Body of pancreas (tissue), 4 donors: ENCODE measurements at regions not wholly inside any gene's neighbourhood (a gene's known extent, or its start where the extent isn't known, plus 50 kb on each side); places are given as distances from the start of the nearest gene placed in this dataset.

Experiments used
- ATAC-seq: fragments of 150-250 bp; one replicate; pipeline ENCODE4 v1.9.1; 2016
- DNase-seq, 4 donors: peaks; one replicate each; pipeline ENCODE4 v3.0.0-alpha.2; 2019
- H3K27ac ChIP-seq, 4 donors: fragments of 200-600 bp; sonication (generic); 1 replicate in 3 of 4; 2 replicates in 1 of 4; pipeline versions ENCODE4 v1.5.1 to v1.6.1; 2016 to 2019; ENCODE audit warnings: mild to moderate bottlenecking in 1 of 4, mixed read lengths in 1 of 4, moderate library complexity in 1 of 4
- H3K27me3 ChIP-seq, 2 donors: fragments of 200-600 bp; sonication (generic); one replicate each; pipeline ENCODE4 v1.6.0; 2016; ENCODE audit warnings: mild to moderate bottlenecking in 1 of 2
- H3K36me3 ChIP-seq, 2 donors: fragments of 200-600 bp; sonication (generic); replicated peaks in 1 of 2; 2 replicates each; pipeline ENCODE4 v1.5.1; 2016; ENCODE audit warnings: low read depth in 2 of 2; ENCODE audit not compliant: insufficient read depth in 1 of 2
- H3K4me1 ChIP-seq: fragments of 200-600 bp; sonication (generic); one replicate; pipeline ENCODE4 v1.6.0; 2016
- H3K4me3 ChIP-seq, 2 donors: fragments of 200-600 bp; sonication (generic); 1 replicate in 1 of 2; 2 replicates in 1 of 2; pipeline ENCODE4 v1.5.1; 2016 to 2019
- H3K9me3 ChIP-seq, 3 donors: fragments of 200-600 bp; sonication (generic); 1 replicate in 2 of 3; 2 replicates in 1 of 3; pipeline ENCODE4 v1.5.1; 2016
- POLR2A ChIP-seq, 3 donors: fragments of 450-650 bp; IDR thresholded peaks; one replicate each; pipeline ENCODE4 v1.6.1; 2016; ENCODE audit warnings: antibody characterized with exemption in 3 of 3, mild to moderate bottlenecking in 2 of 3
- WGBS, 2 donors: methylation state at CpG; one replicate each; pipeline ENCODE4 v1.1.5; 2017; 5-methylcytosine and 5-hydroxymethylcytosine counted together
- intact Hi-C: fragments of 100-400 bp; cut with DNase I; formaldehyde crosslinking; loops from one replicate; pipeline ENCODE4 v1.15.1; 2023
- TF ChIP-seq, protein P1 (sequence below), 7 experiments: fragments of 450-650 bp in 4 of 7; fragments of 200-600 bp in 3 of 7; sonication (generic) in 3 of 7; IDR thresholded peaks; one replicate each; pipeline ENCODE4 v1.5.1; 2016 to 2019; ENCODE audit warnings: antibody characterized with exemption in 7 of 7

DNA sequence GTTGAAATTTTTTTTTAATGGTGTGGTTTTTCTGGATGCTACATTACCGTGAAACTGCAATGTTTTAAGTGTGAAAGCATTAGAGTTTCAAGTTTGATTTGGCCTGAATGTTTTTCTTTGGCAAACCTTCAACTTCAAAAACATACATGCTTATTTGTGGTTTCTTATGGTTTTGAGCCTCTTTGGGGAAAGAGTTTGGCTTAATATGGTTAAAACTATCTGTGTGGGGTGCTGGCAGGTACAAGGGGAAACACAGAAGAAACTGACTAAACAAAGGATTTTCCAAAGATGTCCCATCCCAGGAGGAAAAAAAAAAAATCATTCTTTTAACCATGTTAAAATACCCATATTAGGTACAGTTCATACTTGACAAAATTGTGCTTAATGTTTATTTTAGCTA is 121.1 kb downstream of the HGF start:
- H3K27ac ChIP-seq, result no peak overlapping the region
- no peaks in the 10 kb centered on the region for H3K9me3 ChIP-seq
- H3K27me3 ChIP-seq, result no peaks in the 10 kb centered on the region
- WGBS, 2 donors, result 61 to 63% methylated on average over 1 of the region's 1 CpG
- TF ChIP-seq, protein P1, sequence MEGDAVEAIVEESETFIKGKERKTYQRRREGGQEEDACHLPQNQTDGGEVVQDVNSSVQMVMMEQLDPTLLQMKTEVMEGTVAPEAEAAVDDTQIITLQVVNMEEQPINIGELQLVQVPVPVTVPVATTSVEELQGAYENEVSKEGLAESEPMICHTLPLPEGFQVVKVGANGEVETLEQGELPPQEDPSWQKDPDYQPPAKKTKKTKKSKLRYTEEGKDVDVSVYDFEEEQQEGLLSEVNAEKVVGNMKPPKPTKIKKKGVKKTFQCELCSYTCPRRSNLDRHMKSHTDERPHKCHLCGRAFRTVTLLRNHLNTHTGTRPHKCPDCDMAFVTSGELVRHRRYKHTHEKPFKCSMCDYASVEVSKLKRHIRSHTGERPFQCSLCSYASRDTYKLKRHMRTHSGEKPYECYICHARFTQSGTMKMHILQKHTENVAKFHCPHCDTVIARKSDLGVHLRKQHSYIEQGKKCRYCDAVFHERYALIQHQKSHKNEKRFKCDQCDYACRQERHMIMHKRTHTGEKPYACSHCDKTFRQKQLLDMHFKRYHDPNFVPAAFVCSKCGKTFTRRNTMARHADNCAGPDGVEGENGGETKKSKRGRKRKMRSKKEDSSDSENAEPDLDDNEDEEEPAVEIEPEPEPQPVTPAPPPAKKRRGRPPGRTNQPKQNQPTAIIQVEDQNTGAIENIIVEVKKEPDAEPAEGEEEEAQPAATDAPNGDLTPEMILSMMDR (IDR thresholded peaks at IDR 0.05), result no peak
- TF ChIP-seq POLR2A (IDR thresholded peaks at IDR 0.05), result no peak
- H3K36me3 ChIP-seq, result no peaks in the 10 kb centered on the region
- ATAC-seq (no peak), DNase-seq (no peak)
- no peaks in the 10 kb centered on the region for H3K4me1 ChIP-seq
- H3K4me3 ChIP-seq, result no peak overlapping the region
- intact Hi-C loops, result no loop called here

DNA sequence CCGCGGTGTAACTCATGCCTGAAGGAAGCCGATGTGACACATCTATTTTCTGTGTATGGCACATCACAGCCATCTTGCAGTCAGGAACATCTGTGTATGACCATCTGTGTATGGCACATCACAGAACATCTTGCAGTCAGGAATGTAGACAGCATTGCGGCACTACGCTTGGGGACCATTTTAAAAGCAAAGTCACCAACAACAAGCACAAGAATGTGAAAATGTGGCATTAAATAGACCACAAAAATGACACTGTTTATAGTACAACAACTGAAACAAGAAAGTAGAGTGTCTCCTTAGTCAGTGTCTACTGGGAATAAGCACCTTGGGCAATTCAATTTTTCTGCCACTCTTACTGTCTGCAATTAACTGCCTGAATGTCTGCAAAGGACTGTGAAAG is 124.4 kb downstream of the HGF start:
- H3K4me1 ChIP-seq, result no peaks in the 10 kb centered on the region
- H3K4me3 ChIP-seq, result no peak overlapping the region
- H3K9me3 ChIP-seq, result no peaks in the 10 kb centered on the region
- WGBS, 2 donors, result 87 to 91% methylated on average over 5 of the region's 5 CpGs
- no peak for TF ChIP-seq POLR2A (IDR thresholded peaks at IDR 0.05)
- TF ChIP-seq, protein P1 (IDR thresholded peaks at IDR 0.05), result no peak
- intact Hi-C loops, result no loop called here
- DNase-seq (no peak), ATAC-seq (no peak)
- no peaks in the 10 kb centered on the region for H3K36me3 ChIP-seq
- H3K27ac ChIP-seq, result no peak overlapping the region
- H3K27me3 ChIP-seq, result no peaks in the 10 kb centered on the region

DNA sequence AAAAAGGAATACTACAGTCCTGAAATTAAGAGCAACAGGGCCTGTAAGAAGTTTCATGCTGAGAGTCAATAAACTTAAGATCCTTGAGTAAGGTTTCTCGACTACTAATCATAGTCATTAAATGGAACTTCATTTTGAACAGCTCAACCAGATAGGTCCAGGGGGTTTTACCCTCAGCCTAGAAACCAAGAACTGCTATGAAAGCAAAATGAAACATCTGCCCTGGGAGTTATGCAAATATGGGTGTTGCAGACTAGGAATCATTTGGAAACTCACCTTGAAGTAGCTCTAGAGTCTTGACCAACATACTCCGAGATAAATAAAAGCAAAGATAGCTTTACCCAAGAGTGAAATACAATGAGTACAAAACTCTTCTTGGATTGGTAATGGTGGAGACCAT is 128.0 kb downstream of the HGF start:
- H3K4me1 ChIP-seq, result no peaks in the 10 kb centered on the region
- TF ChIP-seq, protein P1 (IDR thresholded peaks at IDR 0.05), result no peak
- no peak for TF ChIP-seq POLR2A (IDR thresholded peaks at IDR 0.05)
- 79 to 85% methylated on average over 2 of the region's 2 CpGs for WGBS, 2 donors
- no peak overlapping the region for H3K4me3 ChIP-seq
- no peaks in the 10 kb centered on the region for H3K9me3 ChIP-seq
- DNase-seq (no peak), ATAC-seq (no peak)
- no peaks in the 10 kb centered on the region for H3K27me3 ChIP-seq
- no peak overlapping the region for H3K27ac ChIP-seq
- intact Hi-C loops, result no loop called here
- H3K36me3 ChIP-seq, result no peaks in the 10 kb centered on the region

DNA sequence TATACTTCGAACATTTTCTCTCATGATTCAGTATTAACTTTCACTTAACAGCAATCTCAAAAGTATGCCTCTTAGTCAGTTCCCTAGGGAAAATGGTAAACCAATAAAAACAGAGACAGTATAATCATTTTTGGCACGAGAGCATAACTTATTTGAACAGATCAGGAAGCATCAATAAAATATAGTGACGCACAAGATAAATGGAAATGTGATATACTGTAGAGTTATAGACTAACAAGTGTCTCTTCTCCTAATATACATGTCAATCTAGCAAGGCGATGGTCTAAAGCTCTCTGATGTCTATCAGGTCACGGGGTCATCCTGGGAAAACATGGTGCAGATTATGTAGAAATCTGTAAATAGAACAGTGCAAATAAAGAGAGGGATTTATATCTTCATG is 131.6 kb downstream of the HGF start:
- no peaks in the 10 kb centered on the region for H3K27me3 ChIP-seq
- intact Hi-C loops, result no loop called here
- H3K27ac ChIP-seq, result no peak overlapping the region
- no peak overlapping the region for H3K4me3 ChIP-seq
- no peak for ATAC-seq
- no peaks in the 10 kb centered on the region for H3K4me1 ChIP-seq
- TF ChIP-seq, protein P1 (IDR thresholded peaks at IDR 0.05), result no peak
- no peak for TF ChIP-seq POLR2A (IDR thresholded peaks at IDR 0.05)
- no peaks in the 10 kb centered on the region for H3K36me3 ChIP-seq
- 48 to 55% methylated on average over 5 of the region's 5 CpGs for WGBS, 2 donors
- H3K9me3 ChIP-seq, result no peaks in the 10 kb centered on the region
- no peak for DNase-seq

DNA sequence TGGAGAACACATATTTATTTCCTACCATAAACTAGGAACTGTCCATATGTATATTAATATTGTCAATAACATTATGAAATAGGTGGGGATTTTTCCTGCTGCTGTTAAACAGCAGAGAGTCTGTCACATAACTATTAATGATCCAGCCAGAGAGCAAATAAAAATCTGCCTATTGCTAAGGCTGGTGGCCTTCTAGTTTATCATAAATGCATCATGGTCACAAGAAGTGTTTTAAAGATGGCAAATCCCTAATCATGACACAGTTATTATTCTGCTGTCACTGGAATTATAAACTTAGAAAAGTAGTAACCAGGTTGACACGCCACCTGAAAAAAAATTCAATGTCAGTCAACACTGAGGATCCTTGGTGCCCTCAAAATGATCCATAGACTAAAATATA is 132.3 kb downstream of the HGF start:
- Histone ChIP-seq H3K4me3 (no peak overlapping the region), H3K36me3 (no peaks in the 10 kb centered on the region), H3K9me3 (no peaks in the 10 kb centered on the region), H3K27ac (no peak overlapping the region), H3K4me1 (no peaks in the 10 kb centered on the region), H3K27me3 (no peaks in the 10 kb centered on the region)
- WGBS, 2 donors, result 88 to 100% methylated on average over 1 of the region's 1 CpG
- DNase-seq (no peak), ATAC-seq (no peak)
- no peak for TF ChIP-seq POLR2A (IDR thresholded peaks at IDR 0.05)
- TF ChIP-seq, protein P1 (IDR thresholded peaks at IDR 0.05), result no peak
- intact Hi-C loops, result no loop called here
